SK-N-MC (cell line): ENCODE measurements at regions not wholly inside any gene's neighbourhood (a gene's known extent, or its start where the extent isn't known, plus 50 kb on each side); places are given as distances from the start of the nearest gene placed in this dataset.

Experiments
- EZH2 ChIP-seq: fragments of 200-600 bp; sonication (generic); IDR thresholded peaks from one replicate; pipeline ENCODE4 v1.6.1; 2017; ENCODE audit warnings: antibody characterized with exemption
- POLR2AphosphoS5 ChIP-seq: IDR thresholded peaks from 2 replicates; pipeline ENCODE4 v1.6.1; 2012; ENCODE audit warnings: mild to moderate bottlenecking, low read depth, low read length, borderline replicate concordance

- TF ChIP-seq POLR2AphosphoS5, result no peak
- TF ChIP-seq EZH2, result no peak
These were observed 105.7 kb upstream of the KCTD1 start for GRCh38 chr18:26653943-26654615.
